H1 (cell line): ENCODE measurements at regions not wholly inside any gene's neighbourhood (a gene's known extent, or its start where the extent isn't known, plus 50 kb on each side); places are given as distances from the start of the nearest gene placed in this dataset.

Experiments used
- BRCA1 ChIP-seq: IDR thresholded peaks from 2 replicates; pipeline ENCODE4 v1.6.1; 2012; ENCODE audit warnings: low read depth, low read length, improper control_type of control experiment
- CHD2 ChIP-seq: IDR thresholded peaks from 2 replicates; pipeline ENCODE4 v1.6.1; 2012; ENCODE audit warnings: low read length, improper control_type of control experiment
- CREB1 ChIP-seq: IDR thresholded peaks from 2 replicates; pipeline ENCODE4 v1.6.1; 2012; ENCODE audit warnings: inconsistent platforms
- EP300 ChIP-seq, 2 experiments: IDR thresholded peaks; 1 replicate in 1 of 2; 2 replicates in 1 of 2; pipeline ENCODE4 v1.6.1; 2011 to 2012; ENCODE audit warnings: low read depth in 2 of 2, low read length in 2 of 2, mild to moderate bottlenecking in 2 of 2, borderline replicate concordance in 1 of 2, inconsistent platforms in 1 of 2, moderate library complexity in 1 of 2
- GABPA ChIP-seq: IDR thresholded peaks from 2 replicates; pipeline ENCODE4 v1.6.1; 2011; ENCODE audit warnings: mild to moderate bottlenecking, low read length, moderate library complexity, borderline replicate concordance; ENCODE audit not compliant: insufficient read depth
- KDM1A ChIP-seq: fragments of 200-600, 300-600 bp; sonication (generic); IDR thresholded peaks from 2 replicates; pipeline ENCODE4 v1.7.1; 2016; ENCODE audit warnings: mild to moderate bottlenecking, low read length, borderline replicate concordance
- POLR2A ChIP-seq, 2 experiments: IDR thresholded peaks; 1 replicate in 1 of 2; 2 replicates in 1 of 2; pipeline ENCODE4 v1.6.1; 2011; ENCODE audit warnings: low read depth in 2 of 2, low read length in 2 of 2, mild to moderate bottlenecking in 2 of 2; ENCODE audit errors: control extremely low read depth in 1 of 2
- POLR2AphosphoS5 ChIP-seq: IDR thresholded peaks from 2 replicates; pipeline ENCODE4 v1.6.1; 2011; ENCODE audit warnings: low read depth, low read length
- TCF12 ChIP-seq: IDR thresholded peaks from 2 replicates; pipeline ENCODE4 v1.6.1; 2011; ENCODE audit warnings: low read depth, mild to moderate bottlenecking, low read length
- TF ChIP-seq, protein P1 (sequence below): IDR thresholded peaks from 2 replicates; pipeline ENCODE4 v1.6.1; 2011; ENCODE audit warnings: low read depth, mild to moderate bottlenecking, low read length; ENCODE audit not compliant: insufficient read depth
- TF ChIP-seq, protein P2 (sequence below), 3 experiments: IDR thresholded peaks; 1 replicate in 2 of 3; 2 replicates in 1 of 3; pipeline versions ENCODE4 v1.5.1 to v1.6.1; 2011; ENCODE audit warnings: low read length in 3 of 3, mild to moderate bottlenecking in 3 of 3, inconsistent platforms in 2 of 3, low read depth in 1 of 3, moderate library complexity in 1 of 3; ENCODE audit not compliant: insufficient read depth in 1 of 3; ENCODE audit errors: control extremely low read depth in 1 of 3

DNA sequence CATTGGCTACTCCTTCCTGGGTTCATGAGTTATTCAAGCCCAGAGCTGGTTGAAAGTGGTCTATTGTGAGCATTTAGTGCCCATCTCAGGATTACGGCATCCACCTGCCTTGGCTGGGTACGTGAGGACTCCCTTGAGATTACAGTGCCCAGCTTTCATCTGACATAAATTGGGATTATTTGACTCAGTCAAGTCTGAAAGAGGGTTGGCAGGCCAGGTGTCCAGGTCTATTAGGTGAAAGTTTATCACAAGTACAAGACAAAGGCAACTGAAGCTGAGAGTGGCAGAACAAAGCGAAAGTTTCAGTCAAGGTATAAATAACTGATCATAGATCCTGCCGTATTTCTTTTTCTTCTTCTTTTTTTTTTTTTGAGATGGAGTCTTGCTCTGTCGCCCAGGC is 84.6 kb upstream of the ATF7IP start:
- TF ChIP-seq POLR2AphosphoS5 (no peak), EP300 (IDR thresholded peaks at IDR 0.05; ENCODE audit: borderline replicate concordance in 1 of 2, low read depth in 2 of 2, low read length in 2 of 2) (no peak), KDM1A (no peak), POLR2A (IDR thresholded peaks at IDR 0.05; ENCODE audit: control extremely low read depth in 1 of 2, low read depth in 2 of 2, low read length in 2 of 2) (no peak), CHD2 (no peak), GABPA (no peak), CREB1 (no peak), TCF12 (no peak), BRCA1 (no peak)
- TF ChIP-seq, protein P1, sequence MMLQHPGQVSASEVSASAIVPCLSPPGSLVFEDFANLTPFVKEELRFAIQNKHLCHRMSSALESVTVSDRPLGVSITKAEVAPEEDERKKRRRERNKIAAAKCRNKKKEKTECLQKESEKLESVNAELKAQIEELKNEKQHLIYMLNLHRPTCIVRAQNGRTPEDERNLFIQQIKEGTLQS, result no peak
- TF ChIP-seq, protein P2, sequence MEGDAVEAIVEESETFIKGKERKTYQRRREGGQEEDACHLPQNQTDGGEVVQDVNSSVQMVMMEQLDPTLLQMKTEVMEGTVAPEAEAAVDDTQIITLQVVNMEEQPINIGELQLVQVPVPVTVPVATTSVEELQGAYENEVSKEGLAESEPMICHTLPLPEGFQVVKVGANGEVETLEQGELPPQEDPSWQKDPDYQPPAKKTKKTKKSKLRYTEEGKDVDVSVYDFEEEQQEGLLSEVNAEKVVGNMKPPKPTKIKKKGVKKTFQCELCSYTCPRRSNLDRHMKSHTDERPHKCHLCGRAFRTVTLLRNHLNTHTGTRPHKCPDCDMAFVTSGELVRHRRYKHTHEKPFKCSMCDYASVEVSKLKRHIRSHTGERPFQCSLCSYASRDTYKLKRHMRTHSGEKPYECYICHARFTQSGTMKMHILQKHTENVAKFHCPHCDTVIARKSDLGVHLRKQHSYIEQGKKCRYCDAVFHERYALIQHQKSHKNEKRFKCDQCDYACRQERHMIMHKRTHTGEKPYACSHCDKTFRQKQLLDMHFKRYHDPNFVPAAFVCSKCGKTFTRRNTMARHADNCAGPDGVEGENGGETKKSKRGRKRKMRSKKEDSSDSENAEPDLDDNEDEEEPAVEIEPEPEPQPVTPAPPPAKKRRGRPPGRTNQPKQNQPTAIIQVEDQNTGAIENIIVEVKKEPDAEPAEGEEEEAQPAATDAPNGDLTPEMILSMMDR (IDR thresholded peaks at IDR 0.05; ENCODE audit: control extremely low read depth in 1 of 3, insufficient read depth in 1 of 3, low read depth in 1 of 3, low read length in 3 of 3), result no peak
